AML-193 (cell line): ENCODE measurements at regions not wholly inside any gene's neighbourhood (a gene's known extent, or its start where the extent isn't known, plus 50 kb on each side); places are given as distances from the start of the nearest gene placed in this dataset.
"Not testable (repeated sequence)": the region's sequence is repeated elsewhere in the genome, so short reads cannot be mapped to it uniquely, and the experiment has no call there.

Source experiments
- DNase-seq, 2 experiments: peaks; one replicate each; lab custom pipeline; 2025; lab: John Stamatoyannopoulos, UW

DNA sequence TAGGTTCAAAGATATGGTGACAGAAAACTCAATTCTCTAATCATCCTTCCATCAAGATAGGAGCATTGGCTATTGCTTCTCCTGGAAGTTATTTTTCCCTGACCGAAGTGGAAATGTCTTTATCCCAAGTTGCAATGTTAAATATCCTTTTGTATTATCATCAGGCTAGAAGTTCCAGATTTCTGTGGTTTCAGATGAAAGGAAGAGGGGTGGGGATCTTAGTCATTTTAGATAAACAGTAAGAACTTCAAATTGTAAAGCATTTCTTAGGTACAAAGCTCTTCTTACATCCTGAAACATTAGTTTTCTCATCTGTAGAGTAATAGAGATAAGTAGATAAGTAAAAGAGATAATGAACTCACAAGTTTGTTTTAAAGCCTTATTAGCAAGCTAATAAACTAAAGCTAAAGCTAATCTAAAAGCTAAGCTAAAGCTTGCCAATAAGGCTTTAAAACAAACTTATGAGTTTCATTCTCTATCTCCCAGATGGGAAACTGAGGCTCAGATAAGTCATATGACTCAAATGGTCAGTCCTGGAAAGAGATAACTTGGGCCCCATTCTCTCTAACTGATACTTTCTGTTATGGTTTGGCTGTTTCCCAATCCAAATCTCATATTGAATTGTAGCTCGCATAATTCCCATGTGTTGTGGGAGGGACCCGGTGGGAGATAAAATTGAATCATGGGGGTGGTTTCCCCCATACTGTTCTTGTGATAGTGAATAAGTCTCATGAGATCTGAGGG, 99.2 kb upstream of the KCNK2 start:
- no peak for DNase-seq

DNA sequence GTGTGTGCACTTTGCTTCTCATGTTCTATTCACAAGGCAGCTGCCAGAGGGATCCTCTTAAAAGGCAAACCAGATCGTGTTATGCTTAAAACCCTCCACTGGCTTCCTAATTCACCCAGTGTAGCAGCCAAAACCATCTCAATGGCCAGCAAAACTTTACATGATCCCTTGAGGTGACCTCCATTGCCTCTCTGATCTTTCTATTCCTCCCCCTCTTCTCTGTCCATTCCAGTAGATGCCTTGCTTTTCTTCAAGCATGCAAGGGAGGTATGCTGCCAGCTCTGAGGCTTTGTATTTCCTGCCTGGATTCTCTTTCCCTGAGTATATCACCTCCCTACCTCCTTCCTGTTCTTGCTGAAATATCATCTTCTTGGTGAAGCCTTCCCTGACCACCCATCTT, 93.2 kb upstream of the KCNK2 start:
- no peak for DNase-seq

DNA sequence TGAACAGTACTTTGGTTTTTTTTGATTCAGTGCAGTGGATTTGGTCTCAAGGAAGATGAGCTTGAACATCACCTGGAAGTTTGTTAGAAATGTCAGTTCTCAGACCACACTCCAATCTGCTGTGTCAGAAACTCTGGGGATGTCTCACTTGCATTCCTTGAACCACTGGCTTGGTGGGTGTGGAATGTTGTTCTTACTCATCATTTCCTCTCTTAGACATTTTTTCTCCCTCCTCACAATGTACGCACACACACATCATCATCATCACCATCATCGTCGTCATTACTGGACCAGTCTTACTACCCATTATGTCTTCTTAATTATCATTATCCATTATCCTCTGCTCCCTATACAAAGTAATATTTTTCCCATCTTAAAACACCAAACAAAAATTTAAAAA, 91.9 kb upstream of the KCNK2 start:
- no peak for DNase-seq

GRCh38 chr1:214991691-214992315, 90.7 kb upstream of the KCNK2 start:
- no peak for DNase-seq

DNA sequence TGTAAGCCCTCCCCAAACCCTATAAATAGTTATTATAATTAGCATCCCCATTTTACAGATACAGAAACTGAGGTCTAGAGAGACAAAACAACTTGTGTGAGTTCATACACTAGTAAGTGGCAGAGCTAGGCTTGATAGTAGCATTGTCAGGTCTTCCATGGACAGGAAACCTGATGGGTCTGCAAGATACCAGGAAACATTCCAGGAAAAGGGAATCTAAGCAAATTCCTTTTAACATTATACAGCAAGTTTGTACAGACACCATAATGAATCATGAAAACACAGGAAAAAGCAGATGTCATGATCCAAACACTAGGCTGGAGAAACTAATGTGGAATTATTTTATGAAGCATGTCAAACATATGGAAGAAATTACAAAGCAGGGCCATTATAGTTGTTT, 89.1 kb upstream of the KCNK2 start:
- DNase-seq: no peak

- DNase-seq: no peak
These were observed 84.9 kb upstream of the KCNK2 start for GRCh38 chr1:214997685-214998084.

- no peak for DNase-seq
These were observed 81.0 kb upstream of the KCNK2 start for GRCh38 chr1:215001419-215002021.

GRCh38 chr1:215002471-215002870, 80.1 kb upstream of the KCNK2 start:
- no peak for DNase-seq

- no peak for DNase-seq
These were observed 78.9 kb upstream of the KCNK2 start for GRCh38 chr1:215003686-215004085.

- no peak for DNase-seq
These were observed 78.3 kb upstream of the KCNK2 start for GRCh38 chr1:215004121-215004827.

GRCh38 chr1:215005078-215005477, 77.5 kb upstream of the KCNK2 start:
- no peak for DNase-seq

- DNase-seq: no peak
These were observed 76.7 kb upstream of the KCNK2 start for GRCh38 chr1:215005656-215006345.

DNA sequence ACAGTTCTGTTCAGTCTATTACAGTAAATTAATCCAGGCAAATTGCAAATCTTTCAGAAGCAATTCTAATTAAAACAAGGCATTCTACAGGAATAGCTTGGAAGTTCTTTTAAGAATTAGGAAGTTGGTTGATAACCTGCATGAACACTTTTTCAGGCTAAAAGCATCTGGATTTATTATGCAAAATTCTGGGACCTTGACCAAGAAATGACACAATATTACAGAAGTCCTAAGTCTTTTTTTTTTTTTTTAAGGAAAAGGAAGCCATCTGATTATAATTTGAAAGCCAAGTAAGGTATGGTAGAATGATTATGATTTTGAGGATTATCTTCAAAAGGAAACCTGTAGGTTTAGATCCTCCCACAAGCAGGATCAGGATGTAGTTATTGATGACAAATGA, 74.7 kb upstream of the KCNK2 start:
- DNase-seq: no peak

DNA sequence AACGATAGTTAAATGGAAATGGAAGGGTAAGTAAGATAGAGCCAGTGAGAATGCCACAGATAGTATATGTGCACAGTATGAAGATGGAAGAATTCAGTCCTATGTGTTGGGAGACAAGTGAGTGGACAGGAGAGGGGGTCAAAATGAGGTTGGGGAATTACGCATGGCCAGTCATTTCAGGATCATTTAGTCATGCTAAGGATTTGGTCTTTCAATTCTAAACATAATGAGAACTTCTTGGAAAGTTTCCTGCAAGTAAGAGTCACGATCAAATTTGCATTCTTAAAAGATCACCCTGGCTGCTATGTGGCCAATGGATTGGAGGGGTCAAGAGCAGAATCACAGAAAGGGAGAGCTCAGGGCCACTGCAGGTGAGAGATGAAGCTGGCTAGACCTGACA, 64.0 kb upstream of the KCNK2 start:
- no peak for DNase-seq

GRCh38 chr1:215022204-215022603, 60.3 kb upstream of the KCNK2 start:
- DNase-seq: no peak

DNA sequence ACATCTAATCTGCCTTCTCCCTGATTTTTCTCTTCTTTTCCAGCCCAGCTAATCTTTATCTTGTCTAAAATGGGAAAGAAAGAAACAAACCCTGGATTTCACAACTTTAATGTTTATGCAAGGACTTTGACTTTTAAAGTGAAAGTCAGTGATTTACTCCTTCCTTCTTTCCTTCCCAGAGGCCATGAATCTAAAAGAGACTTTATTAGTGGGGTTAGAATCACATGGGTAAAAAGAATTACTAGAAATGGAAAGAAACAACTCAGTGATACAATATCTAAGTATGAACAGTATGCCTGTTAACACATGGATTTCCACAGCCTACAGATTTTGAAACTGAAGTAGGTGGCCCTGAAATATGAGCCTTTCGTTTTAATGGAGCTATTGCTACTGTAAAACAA, 59.8 kb upstream of the KCNK2 start:
- DNase-seq: no peak

DNA sequence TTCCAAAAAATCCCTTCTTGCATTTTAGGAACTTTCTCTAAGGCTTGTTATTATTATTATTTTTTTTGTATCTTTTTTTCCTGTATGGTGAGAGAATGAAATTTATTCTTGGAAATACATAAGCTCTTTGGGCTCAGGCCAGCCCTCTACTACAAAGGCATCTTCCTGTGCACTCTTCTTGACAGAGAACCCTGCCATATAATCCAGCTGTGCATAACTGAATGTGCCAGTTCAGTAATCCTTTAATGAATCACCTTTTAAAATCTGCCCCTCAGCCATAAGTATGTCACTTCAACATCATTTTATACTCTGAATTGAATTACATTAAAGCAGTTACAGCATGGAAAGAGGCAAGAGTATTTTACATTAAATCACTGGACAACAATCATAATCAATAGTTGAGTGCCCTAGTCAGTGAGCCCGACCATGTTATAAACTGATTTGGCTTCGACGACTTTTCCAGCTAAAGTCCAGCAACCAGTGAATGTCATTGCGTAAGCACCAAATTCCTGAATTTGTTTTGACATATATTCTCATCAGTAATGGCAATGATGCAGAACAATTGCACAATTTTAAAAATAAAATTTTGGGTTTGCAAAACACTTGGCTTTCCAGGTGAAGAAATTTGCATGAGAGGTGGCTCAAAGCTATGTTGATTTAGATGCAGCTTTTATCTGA, 59.2 kb upstream of the KCNK2 start:
- no peak for DNase-seq

GRCh38 chr1:215028954-215029353, 53.6 kb upstream of the KCNK2 start:
- DNase-seq: no peak

DNA sequence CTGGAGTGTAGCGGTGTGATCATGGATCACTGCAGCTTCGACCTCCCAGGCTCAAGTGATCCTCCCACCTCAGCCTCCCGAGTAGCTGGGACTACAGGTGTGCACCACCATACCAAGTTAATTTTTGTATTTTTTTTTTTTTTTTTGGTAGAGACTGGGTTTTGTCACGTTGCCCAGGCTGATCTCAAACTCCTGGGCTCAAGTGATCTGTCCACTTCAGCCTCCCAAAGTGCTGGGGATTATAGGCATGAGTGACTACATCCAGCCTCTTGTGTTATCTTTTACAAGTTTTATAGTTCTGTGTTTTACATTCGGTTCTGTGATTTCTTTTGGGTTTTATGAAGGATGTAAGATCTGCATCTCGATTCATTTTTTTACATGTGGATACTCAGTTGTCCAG, 52.0 kb upstream of the KCNK2 start:
- DNase-seq: not testable (repeated sequence)

GRCh38 chr1:215031392-215031791, 51.1 kb upstream of the KCNK2 start:
- no peak for DNase-seq
